K562 (cell line): ENCODE measurements at regions not wholly inside any gene's neighbourhood (a gene's known extent, or its start where the extent isn't known, plus 50 kb on each side); places are given as distances from the start of the nearest gene placed in this dataset.

Experiments
- ATAC-seq: fragments of 200-7000 bp; cut with Tn5 transposase; 3 replicates; pipeline ENCODE4 v1.9.1; 2020; ENCODE audit warnings: moderate library complexity
- BruUV-seq: library from RNA; stranded (reverse); fragments of 400-500 nt; replicated peaks from 2 replicates; lab custom pipeline; 2021; lab: Mats Ljungman, UMichigan
- CTCF ChIA-PET: fragments of 300-600 bp; formaldehyde crosslinking; extraction: SDS; loops from one replicate; lab custom pipeline; 2021; ENCODE audit warnings: low intra/inter-chr PET ratio; lab: Yijun Ruan, JAX
- POLR2A ChIA-PET: fragments of 300-600, 350-650 bp; sonication (Branson Sonifier 250); formaldehyde crosslinking; extraction: SDS; loops from one replicate; lab custom pipeline; 2021; ENCODE audit warnings: antibody characterized with exemption, inconsistent platforms; lab: Yijun Ruan, JAX
- DNase-seq, 4 experiments: peaks; one replicate each; pipeline versions ENCODE4 v3.0.0 to v3.0.0-alpha.2; 2011 to 2018; ENCODE audit warnings: low spot score in 3 of 4, mixed read lengths in 3 of 4; ENCODE audit errors: extremely low read depth in 1 of 4
- FAIRE-seq: peaks from 2 replicates; lab custom pipeline; 2011; peaks lifted over from hg19 to GRCh38; lab: Jason Lieb, UNC
- H2AFZ ChIP-seq: 2 replicates; pipeline ENCODE4 v1.6.0; 2011; ENCODE audit warnings: low read depth, low read length, control low read depth, inconsistent platforms
- H3K27ac ChIP-seq: fragments of 200-600 bp; 3 replicates; pipeline ENCODE4 v1.8.0; 2011; ENCODE audit warnings: low read depth, mild to moderate bottlenecking, control low read depth, inconsistent platforms, low read length, moderate library complexity, mixed read lengths; ENCODE audit errors: extremely low read depth
- H3K27me3 ChIP-seq, 2 experiments: fragments of 300-600 bp in 1 of 2; 2 replicates in 1 of 2; 3 replicates in 1 of 2; pipeline versions ENCODE4 v1.6.0 to v1.8.0; 2011; ENCODE audit warnings: inconsistent platforms in 2 of 2, low read length in 2 of 2, mild to moderate bottlenecking in 1 of 2, mixed read lengths in 1 of 2, moderate library complexity in 1 of 2; ENCODE audit not compliant: control insufficient read depth in 2 of 2, insufficient read depth in 2 of 2
- H3K36me3 ChIP-seq: fragments of 300-600 bp; 3 replicates; pipeline ENCODE4 v1.8.0; 2011; ENCODE audit warnings: mild to moderate bottlenecking, low read length, inconsistent platforms; ENCODE audit not compliant: control insufficient read depth, insufficient read depth
- H3K4me1 ChIP-seq, 2 experiments: fragments of 200-600 bp in 1 of 2; replicated peaks in 1 of 2; 2 replicates in 1 of 2; 3 replicates in 1 of 2; pipeline versions ENCODE4 v1.5.1 to v1.8.0; 2011; ENCODE audit warnings: inconsistent platforms in 2 of 2, low read length in 2 of 2, mild to moderate bottlenecking in 1 of 2, mixed read lengths in 1 of 2, moderate library complexity in 1 of 2; ENCODE audit not compliant: control insufficient read depth in 2 of 2, insufficient read depth in 2 of 2
- H3K4me2 ChIP-seq: 2 replicates; pipeline ENCODE4 v1.6.1; 2011; ENCODE audit warnings: low read length, control low read depth, inconsistent platforms, mixed read lengths; ENCODE audit not compliant: insufficient read depth
- H3K4me3 ChIP-seq: fragments of 200-600 bp; sonication (generic), shearing (Covaris generic); 2 replicates; pipeline ENCODE4 v1.5.1; 2016; ENCODE audit warnings: control low read depth, inconsistent platforms
- H3K79me2 ChIP-seq: fragments of 200-600 bp; 3 replicates; pipeline ENCODE4 v1.8.0; 2011; ENCODE audit warnings: low read length, inconsistent platforms; ENCODE audit not compliant: control insufficient read depth, insufficient read depth
- H3K9ac ChIP-seq, 2 experiments: 2 replicates each; pipeline versions ENCODE4 v1.6.0 to v1.6.1; 2011; ENCODE audit warnings: low read depth in 2 of 2, low read length in 2 of 2, control low read depth in 1 of 2, inconsistent platforms in 1 of 2, mild to moderate bottlenecking in 1 of 2, mixed read lengths in 1 of 2; ENCODE audit not compliant: insufficient read depth in 1 of 2
- H3K9me1 ChIP-seq: one replicate; pipeline ENCODE4 v1.6.0; 2011; ENCODE audit warnings: inconsistent platforms, mild to moderate bottlenecking, low read length, moderate library complexity; ENCODE audit not compliant: control insufficient read depth, insufficient read depth
- H3K9me3 ChIP-seq: replicated peaks from 2 replicates; pipeline ENCODE4 v1.5.1; 2011; ENCODE audit warnings: low read depth, low read length, inconsistent platforms; ENCODE audit not compliant: control insufficient read depth, insufficient read depth
- H4K20me1 ChIP-seq: replicated peaks from 2 replicates; pipeline ENCODE4 v1.6.1; 2011; ENCODE audit warnings: low read length, inconsistent platforms, mixed read lengths; ENCODE audit not compliant: control insufficient read depth, insufficient read depth
- ATF6 ChIP-seq: sonication (generic); formaldehyde crosslinking; IDR thresholded peaks from 2 replicates; pipeline ENCODE4 v1.4.0; 2020; ENCODE audit warnings: mild to moderate bottlenecking, missing genetic modification reagents
- HINFP ChIP-seq: fragments of 450-650 bp; conservative IDR thresholded peaks from 2 replicates; pipeline ENCODE4 v1.6.1; 2016; ENCODE audit warnings: missing genetic modification characterization, low read depth, mild to moderate bottlenecking, control low read depth, missing compliant biosample characterization
- HLTF ChIP-seq: fragments of 450-650 bp; IDR thresholded peaks from 2 replicates; pipeline ENCODE4 v1.6.1; 2016
- MTA2 ChIP-seq: fragments of 450-650 bp; IDR thresholded peaks from 2 replicates; pipeline ENCODE4 v1.6.1; 2016; ENCODE audit warnings: low read depth
- SFPQ ChIP-seq: fragments of 200-400 bp; formaldehyde crosslinking; IDR thresholded peaks from 2 replicates; pipeline ENCODE4 v1.6.1; 2017; ENCODE audit warnings: mild to moderate bottlenecking, low read depth, low read length, moderate library complexity
- TAL1 ChIP-seq: fragments of 450-650 bp; IDR thresholded peaks from 2 replicates; pipeline ENCODE4 v1.6.1; 2016; ENCODE audit warnings: mild to moderate bottlenecking
- TSC22D4 ChIP-seq: fragments of 450-650 bp; IDR thresholded peaks from 2 replicates; pipeline ENCODE4 v1.6.1; 2016; ENCODE audit warnings: missing genetic modification characterization, missing biosample characterization, control low read depth
- ZNF143 ChIP-seq: sonication (generic); formaldehyde crosslinking; IDR thresholded peaks from 2 replicates; pipeline ENCODE4 v1.9.0; 2022; ENCODE audit warnings: mild to moderate bottlenecking, missing genetic modification reagents
- ZNF592 ChIP-seq: fragments of 450-650 bp; IDR thresholded peaks from 2 replicates; pipeline ENCODE4 v1.6.1; 2017; ENCODE audit warnings: antibody characterized with exemption, mild to moderate bottlenecking
- WGBS: fragments of 100-300 bp; shearing (Covaris generic); methylation state at CpG from one replicate; pipeline ENCODE4 v1.1.6; 2016; ENCODE audit warnings: low coverage, mixed read lengths; ENCODE audit not compliant: insufficient coverage; ENCODE audit errors: missing lambda C conversion rate; 5-methylcytosine and 5-hydroxymethylcytosine counted together
- in situ Hi-C: fragments of 300-500 bp; cut with MboI; formaldehyde crosslinking; loops from 4 replicates; pipeline ENCODE4 v1.15.0; 2018; ENCODE audit warnings: inconsistent platforms, mixed read lengths
- intact Hi-C: fragments of 100-400 bp; cut with micrococcal nuclease; formaldehyde crosslinking; loops from 2 replicates; pipeline ENCODE4 v1.14.2; 2022

GRCh38 chr18:44579745-44580144, 100.9 kb upstream of the SETBP1 start:
- no peak overlapping the region for H2AFZ ChIP-seq
- WGBS, result 15% methylated on average over 7 of the region's 7 CpGs
- BruUV-seq, result no TSS peak
- H4K20me1 ChIP-seq, result no peaks in the 10 kb centered on the region
- no peak overlapping the region for H3K9ac ChIP-seq
- no peaks in the 10 kb centered on the region for H3K4me1 ChIP-seq
- no peak for DNase-seq
- H3K4me3 ChIP-seq, result no peak overlapping the region
- in situ Hi-C loops, result no loop called here
- H3K79me2 ChIP-seq, result no peaks in the 10 kb centered on the region
- intact Hi-C loops, result loop anchor here (10.0 kb wide), 1 partner anchor 315 kb away; no protein-coding TSS in a partner anchor
- no peaks in the 10 kb centered on the region for H3K36me3 ChIP-seq
- H3K27me3 ChIP-seq, result no peaks in the 10 kb centered on the region
- no peaks in the 10 kb centered on the region for H3K9me3 ChIP-seq
- ChIA-PET POLR2A (no interaction called here), CTCF (no interaction called here)
- no peak for ATAC-seq
- no peak overlapping the region for H3K4me2 ChIP-seq
- H3K27ac ChIP-seq, result no peak overlapping the region
- no peaks in the 10 kb centered on the region for H3K9me1 ChIP-seq
- FAIRE-seq, result no peak
- TF ChIP-seq ATF6 (CRISPR knock-in tag), result no peak
- TF ChIP-seq ZNF592, result no peak
- TF ChIP-seq MTA2, result no peak
- no peak for TF ChIP-seq HLTF
- no peak for TF ChIP-seq SFPQ
- no peak for TF ChIP-seq TSC22D4
- no peak for TF ChIP-seq TAL1
- no peak for TF ChIP-seq ZNF143 (CRISPR knock-in tag)
- no peak for TF ChIP-seq HINFP (tag)
